Loucy (cell line): ENCODE measurements at regions not wholly inside any gene's neighbourhood (a gene's known extent, or its start where the extent isn't known, plus 50 kb on each side); places are given as distances from the start of the nearest gene placed in this dataset.

Experiments used
- H2AFZ ChIP-seq: fragments of 200-600 bp; sonication (generic); 2 replicates; pipeline ENCODE4 v1.6.0; 2016; ENCODE audit warnings: antibody characterized with exemption, mild to moderate bottlenecking, low read length, moderate library complexity
- H3F3A ChIP-seq: fragments of 200-600 bp; 2 replicates; pipeline ENCODE4 v1.6.0; 2016; ENCODE audit warnings: antibody characterized with exemption, low read depth, mild to moderate bottlenecking
- H3K27me3 ChIP-seq: fragments of 200-600 bp; sonication (generic); 2 replicates; pipeline ENCODE4 v1.6.1; 2014; ENCODE audit warnings: low read length, mild to moderate bottlenecking; ENCODE audit not compliant: insufficient read depth, poor library complexity, severe bottlenecking
- H3K36me3 ChIP-seq: fragments of 200-600 bp; sonication (generic); 2 replicates; pipeline ENCODE4 v1.6.1; 2016; ENCODE audit warnings: low read length; ENCODE audit not compliant: insufficient read depth
- H3K4me1 ChIP-seq: fragments of 200-600 bp; sonication (generic); 2 replicates; pipeline ENCODE4 v1.5.1; 2014; ENCODE audit warnings: low read length, mild to moderate bottlenecking; ENCODE audit not compliant: insufficient read depth, poor library complexity, severe bottlenecking
- H3K4me2 ChIP-seq: fragments of 200-600 bp; sonication (generic); 2 replicates; pipeline ENCODE4 v1.6.0; 2014; ENCODE audit warnings: antibody characterized with exemption, low read length, low read depth, mild to moderate bottlenecking; ENCODE audit not compliant: poor library complexity, severe bottlenecking
- H3K4me3 ChIP-seq: fragments of 200-600 bp; sonication (generic); 2 replicates; pipeline ENCODE4 v1.5.1; 2014; ENCODE audit warnings: low read length, mild to moderate bottlenecking, mixed read lengths; ENCODE audit not compliant: poor library complexity, severe bottlenecking
- H3K79me2 ChIP-seq: fragments of 200-600 bp; sonication (generic); 2 replicates; pipeline ENCODE4 v1.6.1; 2014; ENCODE audit warnings: low read length; ENCODE audit not compliant: insufficient read depth
- H3K9ac ChIP-seq: fragments of 200-600 bp; sonication (generic); 2 replicates; pipeline ENCODE4 v1.6.0; 2014; ENCODE audit warnings: mild to moderate bottlenecking, low read depth, low read length, moderate library complexity; ENCODE audit not compliant: poor library complexity, severe bottlenecking
- H3K9me2 ChIP-seq: fragments of 200-600 bp; sonication (generic); replicated peaks from 2 replicates; pipeline ENCODE4 v1.6.1; 2016; ENCODE audit warnings: low read depth, low read length, mixed read lengths
- H3K9me3 ChIP-seq: fragments of 200-600 bp; sonication (generic); 2 replicates; pipeline ENCODE4 v1.6.1; 2014; ENCODE audit warnings: mild to moderate bottlenecking, antibody characterized with exemption, low read length, low read depth; ENCODE audit not compliant: insufficient read depth
- H4K20me1 ChIP-seq: fragments of 200-600 bp; sonication (generic); 2 replicates; pipeline ENCODE4 v1.6.0; 2014; ENCODE audit warnings: antibody characterized with exemption, low read length, mild to moderate bottlenecking; ENCODE audit not compliant: insufficient read depth, poor library complexity, severe bottlenecking
- EZH2phosphoT487 ChIP-seq: fragments of 200-600 bp; IDR thresholded peaks from 2 replicates; pipeline ENCODE4 v1.6.1; 2018; ENCODE audit warnings: antibody characterized with exemption, mild to moderate bottlenecking, moderate library complexity, borderline replicate concordance
- TF ChIP-seq, protein P1 (sequence below): fragments of 200-600 bp; sonication (generic); conservative IDR thresholded peaks from 2 replicates; pipeline ENCODE4 v1.5.1; 2014; ENCODE audit warnings: mild to moderate bottlenecking, antibody characterized with exemption, low read length

DNA sequence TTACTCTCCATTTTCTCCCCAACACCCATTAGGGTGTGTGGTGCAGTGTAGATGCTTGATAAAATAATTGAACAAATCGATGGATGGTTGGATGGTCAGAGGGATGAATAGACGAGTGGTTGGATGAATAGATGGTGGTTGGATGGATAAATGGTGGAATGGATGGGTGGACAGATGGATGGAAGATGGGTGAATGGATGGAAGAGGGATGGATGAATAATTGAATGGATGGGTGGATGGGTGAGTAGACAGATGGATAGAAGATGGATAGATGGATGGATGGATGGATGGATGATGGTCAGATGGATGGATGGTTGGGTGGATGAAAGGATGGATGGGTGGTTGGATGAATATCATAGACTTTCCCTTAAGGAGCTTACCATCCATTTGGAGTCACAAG is 95.0 kb upstream of the BOD1 start:
- no peaks in the 10 kb centered on the region for H4K20me1 ChIP-seq
- H3K79me2 ChIP-seq = no peaks in the 10 kb centered on the region
- H2AFZ ChIP-seq = no peak overlapping the region
- H3K4me3 ChIP-seq = no peak overlapping the region
- no peaks in the 10 kb centered on the region for H3K36me3 ChIP-seq
- no peak overlapping the region for H3K4me2 ChIP-seq
- no peak overlapping the region for H3K9ac ChIP-seq
- H3F3A ChIP-seq = no peaks in the 10 kb centered on the region
- no peaks in the 10 kb centered on the region for H3K9me3 ChIP-seq
- no peaks in the 10 kb centered on the region for H3K4me1 ChIP-seq
- no peaks in the 10 kb centered on the region for H3K27me3 ChIP-seq
- TF ChIP-seq, protein P1, sequence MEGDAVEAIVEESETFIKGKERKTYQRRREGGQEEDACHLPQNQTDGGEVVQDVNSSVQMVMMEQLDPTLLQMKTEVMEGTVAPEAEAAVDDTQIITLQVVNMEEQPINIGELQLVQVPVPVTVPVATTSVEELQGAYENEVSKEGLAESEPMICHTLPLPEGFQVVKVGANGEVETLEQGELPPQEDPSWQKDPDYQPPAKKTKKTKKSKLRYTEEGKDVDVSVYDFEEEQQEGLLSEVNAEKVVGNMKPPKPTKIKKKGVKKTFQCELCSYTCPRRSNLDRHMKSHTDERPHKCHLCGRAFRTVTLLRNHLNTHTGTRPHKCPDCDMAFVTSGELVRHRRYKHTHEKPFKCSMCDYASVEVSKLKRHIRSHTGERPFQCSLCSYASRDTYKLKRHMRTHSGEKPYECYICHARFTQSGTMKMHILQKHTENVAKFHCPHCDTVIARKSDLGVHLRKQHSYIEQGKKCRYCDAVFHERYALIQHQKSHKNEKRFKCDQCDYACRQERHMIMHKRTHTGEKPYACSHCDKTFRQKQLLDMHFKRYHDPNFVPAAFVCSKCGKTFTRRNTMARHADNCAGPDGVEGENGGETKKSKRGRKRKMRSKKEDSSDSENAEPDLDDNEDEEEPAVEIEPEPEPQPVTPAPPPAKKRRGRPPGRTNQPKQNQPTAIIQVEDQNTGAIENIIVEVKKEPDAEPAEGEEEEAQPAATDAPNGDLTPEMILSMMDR = no peak
- no peak for TF ChIP-seq EZH2phosphoT487
- H3K9me2 ChIP-seq = no peaks in the 10 kb centered on the region

DNA sequence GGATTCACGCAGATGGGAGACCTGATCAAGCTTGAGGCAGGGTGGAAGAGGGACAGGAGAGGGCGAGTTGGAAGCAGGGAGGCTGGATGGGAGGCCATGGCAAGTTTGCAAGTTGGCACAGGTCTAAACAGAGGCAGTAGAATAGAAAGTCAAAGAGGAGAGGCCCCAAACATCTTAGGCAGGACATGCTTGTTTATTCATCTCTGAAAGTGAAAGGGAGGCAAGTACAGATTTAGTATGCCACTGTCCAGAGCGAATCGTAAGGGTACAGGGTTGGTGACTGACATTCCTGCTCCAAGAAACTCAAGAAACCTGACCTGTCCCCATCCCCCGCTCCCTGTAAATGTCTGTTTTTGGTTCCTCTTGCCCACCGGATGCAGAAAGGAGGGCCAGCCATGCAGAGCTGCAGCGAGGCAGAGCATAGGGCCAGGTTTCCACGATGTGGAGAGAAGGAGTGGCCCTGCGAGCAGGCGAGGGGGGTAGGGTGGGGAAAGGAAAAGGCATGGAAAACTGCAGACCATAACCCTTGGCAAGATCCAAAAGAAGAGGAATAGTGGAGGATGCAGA is 96.2 kb upstream of the BOD1 start:
- Histone ChIP-seq H3K79me2 (no peaks in the 10 kb centered on the region), H4K20me1 (no peaks in the 10 kb centered on the region), H3K9ac (no peak overlapping the region), H3K4me1 (no peaks in the 10 kb centered on the region), H3K4me2 (no peak overlapping the region), H3K4me3 (no peak overlapping the region), H3K9me3 (no peaks in the 10 kb centered on the region), H2AFZ (no peak overlapping the region), H3F3A (no peaks in the 10 kb centered on the region), H3K36me3 (no peaks in the 10 kb centered on the region), H3K9me2 (no peaks in the 10 kb centered on the region), H3K27me3 (no peaks in the 10 kb centered on the region)
- TF ChIP-seq, protein P1 = no peak
- no peak for TF ChIP-seq EZH2phosphoT487

DNA sequence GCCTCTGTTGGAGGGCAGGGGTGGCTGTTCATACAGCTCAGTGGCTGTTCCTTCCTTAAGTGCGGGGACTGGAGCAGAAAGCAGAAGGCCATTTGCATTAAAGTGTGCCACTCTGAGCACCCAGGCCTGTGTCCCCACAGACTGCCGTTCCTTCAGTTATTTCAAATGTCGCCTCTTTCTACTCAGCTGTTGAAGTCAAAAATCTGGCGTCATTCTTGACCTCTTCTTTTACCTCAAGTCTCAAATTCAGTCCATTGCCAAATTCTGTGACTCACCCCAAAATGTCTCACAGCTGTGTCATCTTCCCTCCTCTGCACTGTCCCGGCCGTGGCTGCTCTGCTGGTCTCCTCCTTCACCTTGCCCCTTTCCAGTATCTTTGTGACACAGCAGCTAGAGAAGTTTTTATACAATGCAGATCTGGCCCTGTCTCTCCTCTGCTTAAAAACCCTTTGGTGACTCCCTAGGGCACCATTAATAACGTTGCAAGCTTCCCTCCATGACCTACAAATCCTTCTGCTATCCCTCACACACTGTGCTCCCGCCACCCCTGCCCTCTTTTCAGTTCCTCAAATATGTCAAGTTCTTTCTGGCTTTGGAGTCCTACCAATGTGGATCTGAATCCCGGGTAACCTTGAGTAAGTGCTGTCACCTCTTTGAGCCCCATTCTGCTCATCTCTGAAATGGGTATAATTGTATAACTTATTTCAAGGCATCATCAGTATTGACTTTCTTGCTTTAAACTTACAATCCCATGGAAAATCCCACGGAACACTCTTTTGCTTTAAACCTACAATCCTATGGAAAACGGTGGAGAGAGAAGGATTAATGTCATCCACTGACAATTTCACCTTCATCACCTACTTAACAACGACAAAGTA is 98.3 kb upstream of the BOD1 start:
- Histone ChIP-seq H3K4me3 (no peak overlapping the region), H3K36me3 (no peaks in the 10 kb centered on the region), H3K79me2 (no peaks in the 10 kb centered on the region), H3K9me3 (no peaks in the 10 kb centered on the region), H3K9me2 (no peaks in the 10 kb centered on the region), H3F3A (no peaks in the 10 kb centered on the region), H3K27me3 (no peaks in the 10 kb centered on the region), H3K4me2 (no peak overlapping the region), H3K9ac (no peak overlapping the region), H2AFZ (no peak overlapping the region), H3K4me1 (no peaks in the 10 kb centered on the region), H4K20me1 (no peaks in the 10 kb centered on the region)
- TF ChIP-seq, protein P1 = no peak
- TF ChIP-seq EZH2phosphoT487 = no peak
